HEK293 (cell line): ENCODE measurements at regions not wholly inside any gene's neighbourhood (a gene's known extent, or its start where the extent isn't known, plus 50 kb on each side); places are given as distances from the start of the nearest gene placed in this dataset.

ENCODE experiments used
- CTCF ChIP-seq: fragments of 450-650 bp; formaldehyde crosslinking; IDR thresholded peaks from 2 replicates; pipeline ENCODE4 v1.5.1; 2016; ENCODE audit warnings: missing biosample characterization, missing genetic modification characterization
- ZBTB26 ChIP-seq: fragments of 450-650 bp; formaldehyde crosslinking; optimal IDR thresholded peaks from 2 replicates; pipeline ENCODE3; 2016; ENCODE audit warnings: missing biosample characterization, mild to moderate bottlenecking, missing genetic modification characterization
- ZIC2 ChIP-seq: fragments of 450-650 bp; formaldehyde crosslinking; IDR thresholded peaks from 2 replicates; pipeline ENCODE4 v1.5.1; 2016; ENCODE audit warnings: missing biosample characterization, missing genetic modification characterization
- ZNF37A ChIP-seq: fragments of 450-650 bp; IDR thresholded peaks from 2 replicates; pipeline ENCODE4 v1.5.1; 2018; ENCODE audit warnings: missing biosample characterization, missing genetic modification characterization
- ZNF398 ChIP-seq: fragments of 450-650 bp; formaldehyde crosslinking; IDR thresholded peaks from 2 replicates; pipeline ENCODE4 v1.5.1; 2017; ENCODE audit warnings: missing biosample characterization, missing genetic modification characterization
- ZNF747 ChIP-seq: fragments of 450-650 bp; formaldehyde crosslinking; IDR thresholded peaks from 2 replicates; pipeline ENCODE4 v1.5.1; 2016; ENCODE audit warnings: missing biosample characterization, missing genetic modification characterization

GRCh38 chr4:120215350-120215749 lies 148.7 kb upstream of the MAD2L1 start:
- TF ChIP-seq CTCF (tag by site-specific recombination) (no peak), ZNF398 (tag by site-specific recombination) (no peak), ZBTB26 (no peak), ZNF747 (tag by site-specific recombination) (no peak), ZNF37A (no peak), ZIC2 (tag by site-specific recombination) (no peak)
